IMR-90 (cell line): ENCODE measurements at regions not wholly inside any gene's neighbourhood (a gene's known extent, or its start where the extent isn't known, plus 50 kb on each side); places are given as distances from the start of the nearest gene placed in this dataset.

Experiments
- ATAC-seq: fragments of 200-7000 bp; cut with Tn5 transposase; 2 replicates; pipeline ENCODE4 v1.9.1; 2020; ENCODE audit warnings: low read depth, mild to moderate bottlenecking, moderate library complexity
- BruUV-seq: library from RNA; stranded (reverse); fragments of 400-500 nt; replicated peaks from 2 replicates; lab custom pipeline; 2021; lab: Mats Ljungman, UMichigan
- CTCF ChIA-PET: fragments of 300-600 bp; formaldehyde crosslinking; extraction: SDS; loops from one replicate; lab custom pipeline; 2021; ENCODE audit warnings: antibody characterized with exemption; lab: Yijun Ruan, JAX
- POLR2A ChIA-PET: fragments of 300-600 bp; sonication (Branson Sonifier 250); formaldehyde crosslinking; loops from one replicate; lab custom pipeline; 2022; ENCODE audit warnings: antibody characterized with exemption; ENCODE audit not compliant: unreplicated experiment; lab: Charles Lee
- DNase-seq: peaks from one replicate; pipeline ENCODE4 v3.0.0; 2013
- H2AFZ ChIP-seq: replicated peaks from 2 replicates; pipeline ENCODE3; 2013; ENCODE audit warnings: low read length, mild to moderate bottlenecking; ENCODE audit not compliant: poor library complexity
- H2AK5ac ChIP-seq: 2 replicates; pipeline ENCODE4 v1.6.1; 2013; ENCODE audit warnings: low read depth, low read length, inconsistent platforms
- H2AK9ac ChIP-seq: replicated peaks from 2 replicates; pipeline ENCODE3; 2013; ENCODE audit warnings: mild to moderate bottlenecking, low read depth, low read length, moderate library complexity; ENCODE audit not compliant: poor library complexity
- H2BK120ac ChIP-seq: 2 replicates; pipeline ENCODE4 v1.6.1; 2013; ENCODE audit warnings: low read depth, low read length, inconsistent platforms
- H2BK15ac ChIP-seq: 3 replicates; pipeline ENCODE4 v1.6.1; 2013; ENCODE audit warnings: low read depth, low read length, inconsistent platforms
- H2BK20ac ChIP-seq: 2 replicates; pipeline ENCODE4 v1.6.1; 2013; ENCODE audit warnings: low read depth, mild to moderate bottlenecking, inconsistent platforms, low read length, moderate library complexity
- H2BK5ac ChIP-seq: 2 replicates; pipeline ENCODE4 v1.6.1; 2013; ENCODE audit warnings: mild to moderate bottlenecking, low read depth, low read length, inconsistent platforms; ENCODE audit not compliant: poor library complexity, severe bottlenecking
- H3K14ac ChIP-seq: replicated peaks from 2 replicates; pipeline ENCODE4 v1.6.1; 2013; ENCODE audit warnings: low read depth, low read length, inconsistent platforms
- H3K18ac ChIP-seq: 2 replicates; pipeline ENCODE4 v1.6.1; 2013; ENCODE audit warnings: low read depth, low read length, control low read depth
- H3K23ac ChIP-seq: 2 replicates; pipeline ENCODE4 v1.6.1; 2013; ENCODE audit warnings: low read depth, low read length, inconsistent platforms
- H3K27ac ChIP-seq: 2 replicates; pipeline ENCODE4 v1.5.1; 2013; ENCODE audit warnings: mild to moderate bottlenecking, control low read depth, low read length; ENCODE audit not compliant: insufficient read depth
- H3K27me3 ChIP-seq: 2 replicates; pipeline ENCODE4 v1.6.1; 2013; ENCODE audit warnings: low read length; ENCODE audit not compliant: control insufficient read depth, insufficient read depth
- H3K36me3 ChIP-seq: 2 replicates; pipeline ENCODE4 v1.6.1; 2013; ENCODE audit warnings: low read length, mixed read lengths; ENCODE audit not compliant: control insufficient read depth, insufficient read depth
- H3K4ac ChIP-seq: 2 replicates; pipeline ENCODE4 v1.6.1; 2013; ENCODE audit warnings: low read depth, low read length, inconsistent platforms
- H3K4me1 ChIP-seq: 2 replicates; pipeline ENCODE4 v1.6.1; 2013; ENCODE audit warnings: low read length, mixed read lengths; ENCODE audit not compliant: control insufficient read depth, insufficient read depth
- H3K4me2 ChIP-seq: 2 replicates; pipeline ENCODE4 v1.6.1; 2013; ENCODE audit warnings: low read depth, mild to moderate bottlenecking, control low read depth, low read length, moderate library complexity
- H3K4me3 ChIP-seq: 2 replicates; pipeline ENCODE4 v1.5.1; 2013; ENCODE audit warnings: low read depth, mild to moderate bottlenecking, control low read depth, low read length, moderate library complexity; ENCODE audit not compliant: insufficient read depth
- H3K56ac ChIP-seq: 2 replicates; pipeline ENCODE4 v1.6.1; 2013; ENCODE audit warnings: low read length, inconsistent platforms; ENCODE audit not compliant: insufficient read depth; ENCODE audit errors: extremely low read depth
- H3K79me1 ChIP-seq, 2 experiments: 2 replicates each; pipeline ENCODE4 v1.6.1; 2013; ENCODE audit warnings: low read length in 2 of 2, inconsistent platforms in 1 of 2, low read depth in 1 of 2
- H3K9ac ChIP-seq: 2 replicates; pipeline ENCODE4 v1.6.1; 2013; ENCODE audit warnings: low read depth, low read length, control low read depth
- H3K9me1 ChIP-seq: 2 replicates; pipeline ENCODE4 v1.6.1; 2013; ENCODE audit warnings: low read length, inconsistent platforms; ENCODE audit not compliant: insufficient read depth
- H3K9me3 ChIP-seq: 2 replicates; pipeline ENCODE4 v1.6.1; 2013; ENCODE audit warnings: low read length; ENCODE audit not compliant: control insufficient read depth, insufficient read depth
- H4K20me1 ChIP-seq: 2 replicates; pipeline ENCODE4 v1.6.1; 2013; ENCODE audit warnings: low read length, inconsistent platforms; ENCODE audit not compliant: insufficient read depth
- H4K5ac ChIP-seq: 2 replicates; pipeline ENCODE4 v1.6.1; 2013; ENCODE audit warnings: mild to moderate bottlenecking, low read depth, low read length, control low read depth
- H4K8ac ChIP-seq, 2 experiments: 2 replicates each; pipeline ENCODE4 v1.6.1; 2013; ENCODE audit warnings: low read depth in 2 of 2, low read length in 2 of 2, control low read depth in 1 of 2, inconsistent platforms in 1 of 2
- H4K91ac ChIP-seq: 2 replicates; pipeline ENCODE4 v1.6.1; 2013; ENCODE audit warnings: low read depth, low read length, inconsistent platforms; ENCODE audit not compliant: insufficient read depth
- BHLHE40 ChIP-seq: fragments of 150-350 bp; IDR thresholded peaks from 2 replicates; pipeline ENCODE4 v1.6.1; 2016; ENCODE audit warnings: mild to moderate bottlenecking, low read depth, low read length
- CEBPB ChIP-seq: IDR thresholded peaks from 2 replicates; pipeline ENCODE4 v1.6.1; 2012; ENCODE audit warnings: low read depth, low read length, improper control_type of control experiment
- CHD1 ChIP-seq: IDR thresholded peaks from 2 replicates; pipeline ENCODE4 v1.6.1; 2012; ENCODE audit warnings: low read depth, low read length, improper control_type of control experiment
- ELK1 ChIP-seq: fragments of 150-350 bp; IDR thresholded peaks from 2 replicates; pipeline ENCODE4 v1.6.1; 2016; ENCODE audit warnings: low read depth, mild to moderate bottlenecking, low read length, moderate library complexity, borderline replicate concordance
- FOS ChIP-seq: fragments of 150-350 bp; IDR thresholded peaks from 2 replicates; pipeline ENCODE4 v1.6.1; 2016; ENCODE audit warnings: low read depth, low read length
- MAFK ChIP-seq: IDR thresholded peaks from 2 replicates; pipeline ENCODE4 v1.6.1; 2012; ENCODE audit warnings: low read depth, low read length, improper control_type of control experiment
- MAZ ChIP-seq: IDR thresholded peaks from 2 replicates; pipeline ENCODE4 v1.6.1; 2012; ENCODE audit warnings: low read depth, mild to moderate bottlenecking, low read length, improper control_type of control experiment, moderate library complexity, borderline replicate concordance
- MXI1 ChIP-seq: IDR thresholded peaks from 2 replicates; pipeline ENCODE4 v1.6.1; 2012; ENCODE audit warnings: low read depth, mild to moderate bottlenecking, low read length, moderate library complexity, borderline replicate concordance
- NFE2L2 ChIP-seq: fragments of 150-350 bp; IDR thresholded peaks from 2 replicates; pipeline ENCODE4 v1.6.1; 2016; ENCODE audit warnings: low read depth, mild to moderate bottlenecking, low read length
- POLR2A ChIP-seq: IDR thresholded peaks from 2 replicates; pipeline ENCODE4 v1.6.1; 2012; ENCODE audit warnings: mild to moderate bottlenecking, low read depth, low read length
- RAD21 ChIP-seq: IDR thresholded peaks from 2 replicates; pipeline ENCODE4 v1.6.1; 2012; ENCODE audit warnings: low read length, improper control_type of control experiment
- RCOR1 ChIP-seq: IDR thresholded peaks from 2 replicates; pipeline ENCODE4 v1.6.1; 2012; ENCODE audit warnings: mild to moderate bottlenecking, low read length, improper control_type of control experiment; ENCODE audit not compliant: insufficient replicate concordance
- RFX5 ChIP-seq: IDR thresholded peaks from 2 replicates; pipeline ENCODE4 v1.8.0; 2012; ENCODE audit warnings: low read depth, mild to moderate bottlenecking, low read length, moderate library complexity
- SMC3 ChIP-seq: fragments of 150-350 bp; IDR thresholded peaks from 2 replicates; pipeline ENCODE4 v1.6.1; 2016; ENCODE audit warnings: low read depth, mild to moderate bottlenecking, antibody characterized with exemption, low read length, moderate library complexity
- USF2 ChIP-seq: fragments of 150-350 bp; IDR thresholded peaks from 2 replicates; pipeline ENCODE4 v1.6.1; 2017; ENCODE audit warnings: mild to moderate bottlenecking, antibody characterized with exemption, low read length, low read depth
- WGBS, 2 experiments: methylation state at CpG; one replicate each; pipeline versions ENCODE4 v1.1.5 to v1.1.7; 2013; ENCODE audit warnings: missing lambda C conversion rate in 2 of 2; ENCODE audit not compliant: insufficient read length in 1 of 2; ENCODE audit errors: extremely low coverage in 2 of 2; 5-methylcytosine and 5-hydroxymethylcytosine counted together
- dilution Hi-C: fragments of 300-500 bp; cut with HindIII; formaldehyde crosslinking; loops from one replicate; pipeline ENCODE4 v1.14.3; 2018; ENCODE audit warnings: low sequenced_read_pairs; ENCODE audit not compliant: unreplicated experiment
- in situ Hi-C: fragments of 300-500 bp; cut with MboI; formaldehyde crosslinking; loops from 3 replicates; pipeline ENCODE4 v1.14.3; 2019; ENCODE audit warnings: low sequenced_read_pairs, inconsistent platforms, mixed read lengths
- intact Hi-C: fragments of 100-400 bp; cut with micrococcal nuclease; formaldehyde crosslinking; loops from 2 replicates; pipeline ENCODE4 v1.10.0; 2022
- TF ChIP-seq, protein P1 (sequence below): conservative IDR thresholded peaks from 2 replicates; pipeline ENCODE4 v1.5.1; 2012; ENCODE audit warnings: mild to moderate bottlenecking, low read depth, low read length, improper control_type of control experiment

DNA sequence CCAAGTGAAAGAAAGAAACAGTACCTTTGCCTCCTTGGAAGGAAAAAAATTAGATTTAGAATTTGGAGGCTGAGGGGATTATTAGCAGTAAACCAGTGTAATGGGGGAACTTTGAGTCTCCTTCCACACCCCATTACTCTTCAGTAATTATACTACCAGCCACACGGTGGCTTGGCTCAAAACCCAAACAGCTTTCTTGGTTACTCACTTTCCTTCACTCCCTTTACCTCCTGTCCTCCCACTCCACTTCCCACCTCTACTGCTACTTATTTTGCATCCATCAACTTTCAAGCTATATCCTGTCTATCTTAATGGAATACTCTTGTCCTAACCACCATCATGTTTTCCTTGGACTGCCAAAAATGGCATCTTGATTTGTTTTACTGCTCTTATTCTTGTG lies 310.6 kb upstream of the AADAT start:
- Histone ChIP-seq H3K27ac (no peak overlapping the region), H4K8ac (no peak overlapping the region), H2AK5ac (no peak overlapping the region), H3K79me1 (no peaks in the 10 kb centered on the region), H2AFZ (no peak overlapping the region), H3K36me3 (no peaks in the 10 kb centered on the region), H4K5ac (no peak overlapping the region), H2AK9ac (no peak overlapping the region), H4K20me1 (no peaks in the 10 kb centered on the region), H3K4me2 (no peak overlapping the region), H3K9me3 (peaks cover 3% of the 10 kb centered on the region), H3K4ac (no peak overlapping the region), H2BK120ac (no peak overlapping the region), H3K9me1 (no peaks in the 10 kb centered on the region), H2BK20ac (no peak overlapping the region), H3K9ac (no peak overlapping the region), H4K91ac (no peak overlapping the region), H3K4me1 (no peaks in the 10 kb centered on the region), H3K4me3 (no peak overlapping the region), H2BK5ac (no peak overlapping the region), H3K56ac (no peak overlapping the region), H3K14ac (no peak overlapping the region), H3K27me3 (no peaks in the 10 kb centered on the region), H3K18ac (no peak overlapping the region), H3K23ac (no peak overlapping the region), H2BK15ac (no peak overlapping the region)
- no CpG with 5 or more reads among the region's 1 CpG for WGBS, 2 experiments
- ChIA-PET POLR2A (no interaction called here), CTCF (no interaction called here)
- dilution Hi-C loops = no loop called here
- intact Hi-C loops = no loop called here
- no TSS peak for BruUV-seq
- ATAC-seq (no peak), DNase-seq (no peak)
- TF ChIP-seq POLR2A (no peak), SMC3 (no peak), MXI1 (no peak), NFE2L2 (no peak), ELK1 (no peak), BHLHE40 (no peak), FOS (no peak), RCOR1 (no peak), MAZ (no peak), MAFK (no peak), USF2 (no peak), CHD1 (no peak), CEBPB (no peak), RFX5 (no peak), RAD21 (no peak)
- TF ChIP-seq, protein P1, sequence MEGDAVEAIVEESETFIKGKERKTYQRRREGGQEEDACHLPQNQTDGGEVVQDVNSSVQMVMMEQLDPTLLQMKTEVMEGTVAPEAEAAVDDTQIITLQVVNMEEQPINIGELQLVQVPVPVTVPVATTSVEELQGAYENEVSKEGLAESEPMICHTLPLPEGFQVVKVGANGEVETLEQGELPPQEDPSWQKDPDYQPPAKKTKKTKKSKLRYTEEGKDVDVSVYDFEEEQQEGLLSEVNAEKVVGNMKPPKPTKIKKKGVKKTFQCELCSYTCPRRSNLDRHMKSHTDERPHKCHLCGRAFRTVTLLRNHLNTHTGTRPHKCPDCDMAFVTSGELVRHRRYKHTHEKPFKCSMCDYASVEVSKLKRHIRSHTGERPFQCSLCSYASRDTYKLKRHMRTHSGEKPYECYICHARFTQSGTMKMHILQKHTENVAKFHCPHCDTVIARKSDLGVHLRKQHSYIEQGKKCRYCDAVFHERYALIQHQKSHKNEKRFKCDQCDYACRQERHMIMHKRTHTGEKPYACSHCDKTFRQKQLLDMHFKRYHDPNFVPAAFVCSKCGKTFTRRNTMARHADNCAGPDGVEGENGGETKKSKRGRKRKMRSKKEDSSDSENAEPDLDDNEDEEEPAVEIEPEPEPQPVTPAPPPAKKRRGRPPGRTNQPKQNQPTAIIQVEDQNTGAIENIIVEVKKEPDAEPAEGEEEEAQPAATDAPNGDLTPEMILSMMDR = no peak
- in situ Hi-C loops = no loop called here
